PC-3 (cell line): ENCODE measurements at regions not wholly inside any gene's neighbourhood (a gene's known extent, or its start where the extent isn't known, plus 50 kb on each side); places are given as distances from the start of the nearest gene placed in this dataset.
A peak's percentile ranks its signal among the peaks of the same experiment; 100 is the strongest.

ENCODE experiments used
- EZH2 ChIP-seq: fragments of 300-600 bp; sonication (generic); IDR thresholded peaks from one replicate; pipeline ENCODE4 v1.6.1; 2017; ENCODE audit warnings: antibody characterized with exemption, mild to moderate bottlenecking, low read length; ENCODE audit not compliant: unreplicated experiment
- TF ChIP-seq, protein P1 (sequence below): fragments of 300-600 bp; sonication (generic); conservative IDR thresholded peaks from 2 replicates; pipeline ENCODE4 v1.5.1; 2017; ENCODE audit warnings: antibody characterized with exemption, low read depth, mild to moderate bottlenecking, low read length

DNA sequence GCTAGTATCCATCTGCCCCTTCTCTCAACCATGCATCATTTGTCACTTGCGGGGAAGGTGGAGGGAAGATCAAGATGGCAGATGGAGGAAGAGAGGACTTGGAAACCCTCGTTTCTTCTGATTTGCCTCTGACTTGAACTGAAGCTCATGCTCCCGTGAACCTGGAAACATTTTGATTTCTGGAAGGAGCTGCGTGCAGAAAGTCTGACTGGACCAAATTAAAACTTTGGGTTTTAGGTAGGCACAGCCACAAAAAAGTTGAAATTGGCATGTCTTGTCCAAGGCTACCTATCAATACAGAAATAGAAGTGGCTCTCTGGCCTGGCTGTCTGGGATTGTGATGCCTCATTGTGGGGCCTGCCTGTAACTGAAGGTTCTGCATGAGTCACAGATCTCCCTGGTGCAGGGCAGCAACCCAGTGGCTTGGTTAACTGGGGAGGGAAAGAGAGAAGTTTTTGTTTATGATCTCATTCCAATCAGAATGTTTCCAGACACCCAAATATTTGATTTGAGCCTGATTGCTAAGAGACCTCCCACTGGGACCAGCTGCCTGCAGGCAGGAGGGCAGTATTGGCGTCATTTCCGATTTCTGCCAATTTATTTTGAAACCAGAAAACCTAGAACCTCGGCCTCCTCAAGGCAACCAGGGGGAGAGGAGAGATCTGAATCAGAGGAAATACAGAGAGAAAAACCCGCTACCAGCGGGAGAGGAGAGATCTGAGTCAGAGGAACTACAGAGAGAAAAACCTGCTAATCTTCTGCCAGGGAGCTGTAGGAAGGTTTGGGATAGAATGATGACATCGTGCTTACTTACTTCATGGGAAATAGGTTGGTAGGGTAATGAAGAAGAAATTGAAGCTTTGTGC, 363.6 kb downstream of the ANKRD30A start:
- TF ChIP-seq EZH2, result no peak
- TF ChIP-seq, protein P1, sequence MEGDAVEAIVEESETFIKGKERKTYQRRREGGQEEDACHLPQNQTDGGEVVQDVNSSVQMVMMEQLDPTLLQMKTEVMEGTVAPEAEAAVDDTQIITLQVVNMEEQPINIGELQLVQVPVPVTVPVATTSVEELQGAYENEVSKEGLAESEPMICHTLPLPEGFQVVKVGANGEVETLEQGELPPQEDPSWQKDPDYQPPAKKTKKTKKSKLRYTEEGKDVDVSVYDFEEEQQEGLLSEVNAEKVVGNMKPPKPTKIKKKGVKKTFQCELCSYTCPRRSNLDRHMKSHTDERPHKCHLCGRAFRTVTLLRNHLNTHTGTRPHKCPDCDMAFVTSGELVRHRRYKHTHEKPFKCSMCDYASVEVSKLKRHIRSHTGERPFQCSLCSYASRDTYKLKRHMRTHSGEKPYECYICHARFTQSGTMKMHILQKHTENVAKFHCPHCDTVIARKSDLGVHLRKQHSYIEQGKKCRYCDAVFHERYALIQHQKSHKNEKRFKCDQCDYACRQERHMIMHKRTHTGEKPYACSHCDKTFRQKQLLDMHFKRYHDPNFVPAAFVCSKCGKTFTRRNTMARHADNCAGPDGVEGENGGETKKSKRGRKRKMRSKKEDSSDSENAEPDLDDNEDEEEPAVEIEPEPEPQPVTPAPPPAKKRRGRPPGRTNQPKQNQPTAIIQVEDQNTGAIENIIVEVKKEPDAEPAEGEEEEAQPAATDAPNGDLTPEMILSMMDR, result peak; percentile 50; the same call in 1 of the 2 replicates
